ENCODE measurements at regions not wholly inside any gene's neighbourhood (a gene's known extent, or its start where the extent isn't known, plus 50 kb on each side); places are given as distances from the start of the nearest gene placed in this dataset.

GRCh38 chr19:28927456-28927855, 285.5 kb downstream of the UQCRFS1 start:
- TF ChIP-seq, protein P1, sequence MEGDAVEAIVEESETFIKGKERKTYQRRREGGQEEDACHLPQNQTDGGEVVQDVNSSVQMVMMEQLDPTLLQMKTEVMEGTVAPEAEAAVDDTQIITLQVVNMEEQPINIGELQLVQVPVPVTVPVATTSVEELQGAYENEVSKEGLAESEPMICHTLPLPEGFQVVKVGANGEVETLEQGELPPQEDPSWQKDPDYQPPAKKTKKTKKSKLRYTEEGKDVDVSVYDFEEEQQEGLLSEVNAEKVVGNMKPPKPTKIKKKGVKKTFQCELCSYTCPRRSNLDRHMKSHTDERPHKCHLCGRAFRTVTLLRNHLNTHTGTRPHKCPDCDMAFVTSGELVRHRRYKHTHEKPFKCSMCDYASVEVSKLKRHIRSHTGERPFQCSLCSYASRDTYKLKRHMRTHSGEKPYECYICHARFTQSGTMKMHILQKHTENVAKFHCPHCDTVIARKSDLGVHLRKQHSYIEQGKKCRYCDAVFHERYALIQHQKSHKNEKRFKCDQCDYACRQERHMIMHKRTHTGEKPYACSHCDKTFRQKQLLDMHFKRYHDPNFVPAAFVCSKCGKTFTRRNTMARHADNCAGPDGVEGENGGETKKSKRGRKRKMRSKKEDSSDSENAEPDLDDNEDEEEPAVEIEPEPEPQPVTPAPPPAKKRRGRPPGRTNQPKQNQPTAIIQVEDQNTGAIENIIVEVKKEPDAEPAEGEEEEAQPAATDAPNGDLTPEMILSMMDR (IDR thresholded peaks at IDR 0.05; ENCODE audit: extremely low read depth in 1 of 2, insufficient read depth in 1 of 2, low read depth in 1 of 2, low read length in 2 of 2) = no peak
- TF ChIP-seq POLR2AphosphoS5 (IDR thresholded peaks at IDR 0.05; ENCODE audit: insufficient read depth, low read depth, low read length) (no peak), POLR2A (IDR thresholded peaks at IDR 0.05; ENCODE audit: low read depth, low read length) (no peak)

Data from endothelial cell of umbilical vein (primary cell).